GM12878 (cell line): ENCODE measurements at regions not wholly inside any gene's neighbourhood (a gene's known extent, or its start where the extent isn't known, plus 50 kb on each side); places are given as distances from the start of the nearest gene placed in this dataset.

Experiments used
- ATAC-seq: fragments of 200-7000 bp; cut with Tn5 transposase; 3 replicates; pipeline ENCODE4 v1.9.1; 2020; ENCODE audit warnings: mild to moderate bottlenecking, moderate library complexity
- BruUV-seq: library from RNA; stranded (reverse); fragments of 400-500 nt; replicated peaks from 2 replicates; lab custom pipeline; 2021; lab: Mats Ljungman, UMichigan
- CTCF ChIA-PET: fragments of 300-600 bp; sonication (Branson Sonifier 250); formaldehyde crosslinking; extraction: SDS; loops from one replicate; lab custom pipeline; 2021; ENCODE audit warnings: inconsistent platforms; lab: Yijun Ruan, JAX
- POLR2A ChIA-PET: fragments of 350-600 bp; formaldehyde crosslinking; extraction: SDS; loops from one replicate; lab custom pipeline; 2021; ENCODE audit warnings: inconsistent platforms; lab: Charles Lee
- RAD21 ChIA-PET: fragments of 300-600 bp; sonication (Branson Sonifier 250); formaldehyde crosslinking; loops from one replicate; lab custom pipeline; 2023; ENCODE audit warnings: antibody characterized with exemption; ENCODE audit not compliant: unreplicated experiment; lab: Charles Lee
- SMC1A ChIA-PET: fragments of 300-600 bp; sonication (Branson Sonifier 250); formaldehyde crosslinking; loops from one replicate; lab custom pipeline; 2023; ENCODE audit not compliant: unreplicated experiment, uncharacterized antibody; lab: Charles Lee
- DNase-seq: peaks from one replicate; pipeline ENCODE4 v3.0.0-alpha.2; 2011; ENCODE audit warnings: low read depth, low spot score
- FAIRE-seq: peaks from 3 replicates; lab custom pipeline; 2011; peaks lifted over from hg19 to GRCh38; lab: Jason Lieb, UNC
- H2AFZ ChIP-seq: 2 replicates; pipeline ENCODE4 v1.6.0; 2011; ENCODE audit warnings: low read depth, low read length, control low read depth; ENCODE audit not compliant: control insufficient read depth
- H3K27ac ChIP-seq: 2 replicates; pipeline ENCODE4 v1.5.1; 2011; ENCODE audit warnings: control low read depth; ENCODE audit not compliant: control insufficient read depth, insufficient read depth
- H3K27me3 ChIP-seq, 2 experiments: replicated peaks in 1 of 2; 2 replicates each; pipeline versions ENCODE4 v1.6.0 to v1.6.1; 2011; ENCODE audit warnings: low read length in 1 of 2; ENCODE audit not compliant: control insufficient read depth in 2 of 2, insufficient read depth in 2 of 2
- H3K36me3 ChIP-seq, 2 experiments: 2 replicates each; pipeline ENCODE4 v1.5.1; 2011; ENCODE audit warnings: low read length in 1 of 2; ENCODE audit not compliant: control insufficient read depth in 2 of 2, insufficient read depth in 2 of 2
- H3K4me1 ChIP-seq: 2 replicates; pipeline ENCODE4 v1.6.1; 2011; ENCODE audit warnings: mild to moderate bottlenecking, low read length, moderate library complexity, mixed read lengths; ENCODE audit not compliant: control insufficient read depth, insufficient read depth
- H3K4me2 ChIP-seq: 2 replicates; pipeline ENCODE4 v1.6.0; 2011; ENCODE audit warnings: control low read depth; ENCODE audit not compliant: control insufficient read depth, insufficient read depth
- H3K4me3 ChIP-seq: fragments of 200-600 bp; sonication (generic); 2 replicates; pipeline ENCODE4 v1.5.1; 2016
- H3K79me2 ChIP-seq: 2 replicates; pipeline ENCODE4 v1.6.0; 2011; ENCODE audit warnings: low read length; ENCODE audit not compliant: control insufficient read depth, insufficient read depth
- H3K9ac ChIP-seq: 2 replicates; pipeline ENCODE4 v1.8.0; 2011; ENCODE audit warnings: low read length, control low read depth, mixed read lengths; ENCODE audit not compliant: control insufficient read depth, insufficient read depth
- H3K9me3 ChIP-seq: replicated peaks from 3 replicates; pipeline ENCODE4 v1.5.1; 2011; ENCODE audit warnings: mild to moderate bottlenecking, low read length; ENCODE audit not compliant: control insufficient read depth, insufficient read depth
- H4K20me1 ChIP-seq: 2 replicates; pipeline ENCODE4 v1.6.0; 2011; ENCODE audit not compliant: control insufficient read depth, insufficient read depth
- BRCA1 ChIP-seq: IDR thresholded peaks from 2 replicates; pipeline ENCODE4 v1.6.1; 2011; ENCODE audit warnings: low read depth, low read length, improper control_type of control experiment
- E2F8 ChIP-seq: fragments of 450-650 bp; IDR thresholded peaks from 2 replicates; pipeline ENCODE4 v1.6.1; 2018; ENCODE audit warnings: mild to moderate bottlenecking, low read depth, moderate library complexity; ENCODE audit not compliant: partially characterized antibody
- EGR1 ChIP-seq, 2 experiments: IDR thresholded peaks; 1 replicate in 1 of 2; 2 replicates in 1 of 2; pipeline ENCODE4 v1.6.1; 2011 to 2012; ENCODE audit warnings: low read depth in 2 of 2, low read length in 2 of 2, borderline replicate concordance in 1 of 2, mild to moderate bottlenecking in 1 of 2, moderate library complexity in 1 of 2
- GABPA ChIP-seq: IDR thresholded peaks from 2 replicates; pipeline ENCODE4 v1.6.1; 2014; ENCODE audit warnings: antibody characterized with exemption, low read depth, mild to moderate bottlenecking, inconsistent platforms
- IRF3 ChIP-seq: fragments of 450-650 bp; IDR thresholded peaks from 2 replicates; pipeline ENCODE4 v1.6.1; 2014; ENCODE audit warnings: mild to moderate bottlenecking
- KAT2A ChIP-seq: conservative IDR thresholded peaks from 2 replicates; pipeline ENCODE4 v1.6.1; 2011; ENCODE audit warnings: low read depth, low read length; ENCODE audit not compliant: control insufficient read depth
- MLLT1 ChIP-seq: fragments of 450-650 bp; IDR thresholded peaks from 2 replicates; pipeline ENCODE4 v1.6.1; 2016; ENCODE audit warnings: mild to moderate bottlenecking
- MXI1 ChIP-seq: fragments of 150-350 bp; IDR thresholded peaks from 2 replicates; pipeline ENCODE4 v1.6.1; 2011; ENCODE audit warnings: low read depth, mild to moderate bottlenecking, inconsistent platforms, low read length, improper control_type of control experiment
- NFXL1 ChIP-seq: fragments of 450-650 bp; IDR thresholded peaks from 2 replicates; pipeline ENCODE4 v1.6.1; 2017; ENCODE audit warnings: antibody characterized with exemption, mild to moderate bottlenecking, borderline replicate concordance
- POLR2A ChIP-seq: IDR thresholded peaks from 2 replicates; pipeline ENCODE4 v1.6.1; 2011; ENCODE audit warnings: low read depth, mild to moderate bottlenecking, low read length
- POU2F2 ChIP-seq: IDR thresholded peaks from 3 replicates; pipeline ENCODE4 v1.6.1; 2011; ENCODE audit warnings: low read depth, mild to moderate bottlenecking, low read length, borderline replicate concordance
- PRDM15 ChIP-seq: fragments of 450-650 bp; formaldehyde crosslinking; IDR thresholded peaks from 2 replicates; pipeline ENCODE4 v1.4.0; 2020; ENCODE audit warnings: mild to moderate bottlenecking, moderate library complexity
- SREBF2 ChIP-seq: IDR thresholded peaks from 2 replicates; pipeline ENCODE4 v1.6.1; 2012; ENCODE audit warnings: mild to moderate bottlenecking, low read length
- WRNIP1 ChIP-seq: IDR thresholded peaks from 2 replicates; pipeline ENCODE4 v1.6.1; 2011; ENCODE audit warnings: low read depth, low read length, improper control_type of control experiment, borderline replicate concordance
- ZNF217 ChIP-seq: fragments of 450-650 bp; IDR thresholded peaks from 2 replicates; pipeline ENCODE4 v1.6.1; 2017; ENCODE audit warnings: antibody characterized with exemption, mild to moderate bottlenecking
- ZZZ3 ChIP-seq: IDR thresholded peaks from 2 replicates; pipeline ENCODE4 v1.6.1; 2011; ENCODE audit warnings: low read depth; ENCODE audit not compliant: control insufficient read depth, insufficient read length
- WGBS: methylation state at CpG from one replicate; pipeline ENCODE4 v1.1.6; 2016; ENCODE audit warnings: low lambda C conversion rate; ENCODE audit not compliant: insufficient replicate concordance, insufficient coverage; ENCODE audit errors: missing lambda C conversion rate; 5-methylcytosine and 5-hydroxymethylcytosine counted together
- in situ Hi-C: fragments of 300-500 bp; cut with MboI; formaldehyde crosslinking; loops from 9 replicates; pipeline ENCODE4 v1.14.3; 2018; ENCODE audit warnings: mixed read lengths
- intact Hi-C: fragments of 100-400 bp; cut with micrococcal nuclease; formaldehyde crosslinking; loops from one replicate; pipeline ENCODE4 v1.14.2; 2022; ENCODE audit not compliant: unreplicated experiment

GRCh38 chr2:78576409-78576808 lies 449.1 kb upstream of the REG3G start (continued):
- no peak for TF ChIP-seq SREBF2
- no peak for TF ChIP-seq NFXL1
- no peak for TF ChIP-seq BRCA1
- no peak for TF ChIP-seq E2F8
- TF ChIP-seq POU2F2 = no peak
- TF ChIP-seq GABPA = no peak
- no peak for TF ChIP-seq ZNF217

- SMC1A ChIA-PET = no interaction called here
- CTCF ChIA-PET = interaction anchor here (0.6 kb wide), 1 partner anchor 666 kb away, joined by 6 read pairs; no protein-coding TSS in a partner anchor
- TF ChIP-seq PRDM15 (CRISPR knock-in tag) = no peak
- no peak for TF ChIP-seq ZZZ3
- no peak for TF ChIP-seq KAT2A
- TF ChIP-seq EGR1 (IDR thresholded peaks at IDR 0.05; ENCODE audit: borderline replicate concordance in 1 of 2, low read depth in 2 of 2, low read length in 2 of 2) = no peak
- no peak for TF ChIP-seq MXI1
- TF ChIP-seq WRNIP1 = no peak
- TF ChIP-seq POLR2A = no peak
- no peak for TF ChIP-seq ZNF217
- no peak for TF ChIP-seq IRF3
- TF ChIP-seq MLLT1 = no peak
These were observed 439.6 kb upstream of the REG3G start for GRCh38 chr2:78585871-78586270.

More at GRCh38 chr2:78585871-78586270, 439.6 kb upstream of the REG3G start:
- Histone ChIP-seq H4K20me1 (no peaks in the 10 kb centered on the region), H3K79me2 (no peaks in the 10 kb centered on the region), H3K4me2 (no peak overlapping the region), H3K4me3 (no peak overlapping the region), H2AFZ (no peak overlapping the region), H3K9me3 (no peaks in the 10 kb centered on the region), H3K27me3 (no peaks in the 10 kb centered on the region), H3K36me3 (no peaks in the 10 kb centered on the region), H3K27ac (no peak overlapping the region), H3K9ac (no peak overlapping the region), H3K4me1 (no peaks in the 10 kb centered on the region)
- ATAC-seq = no peak
- in situ Hi-C loops = no loop called here
- no peak for FAIRE-seq
- WGBS = 16% methylated on average over 3 of the region's 3 CpGs
- intact Hi-C loops = no loop called here
- DNase-seq = no peak
- BruUV-seq = no TSS peak
- RAD21 ChIA-PET = no interaction called here
- POLR2A ChIA-PET = no interaction called here
